SIG-M5 treated with dmso at 0.1 percent for 504 hours (cell line): ENCODE measurements at regions not wholly inside any gene's neighbourhood (a gene's known extent, or its start where the extent isn't known, plus 50 kb on each side); places are given as distances from the start of the nearest gene placed in this dataset.
"Not testable (repeated sequence)": the region's sequence is repeated elsewhere in the genome, so short reads cannot be mapped to it uniquely, and the experiment has no call there.

Experiments
- DNase-seq: peaks from one replicate; lab custom pipeline; 2025; ENCODE audit not compliant: unreplicated experiment; lab: John Stamatoyannopoulos, UW

GRCh38 chr12:105423237-105423636, 92.7 kb downstream of the C12orf75 start:
- no peak for DNase-seq

- DNase-seq, result no peak
These were observed 93.4 kb downstream of the C12orf75 start for GRCh38 chr12:105423921-105424320.

GRCh38 chr12:105425254-105426174, 95.0 kb downstream of the C12orf75 start:
- DNase-seq, result no peak

GRCh38 chr12:105426766-105427165, 96.3 kb downstream of the C12orf75 start:
- no peak for DNase-seq

- DNase-seq, result no peak
These were observed 97.4 kb downstream of the C12orf75 start for GRCh38 chr12:105427883-105428282.

- DNase-seq, result no peak
These were observed 98.4 kb downstream of the C12orf75 start for GRCh38 chr12:105428793-105429395.

GRCh38 chr12:105429511-105429910, 99.0 kb downstream of the C12orf75 start:
- no peak for DNase-seq

GRCh38 chr12:105431537-105432100, 101.1 kb downstream of the C12orf75 start:
- DNase-seq, result no peak

- DNase-seq, result no peak
These were observed 103.3 kb downstream of the C12orf75 start for GRCh38 chr12:105433804-105434203.

- no peak for DNase-seq
These were observed 106.1 kb downstream of the C12orf75 start for GRCh38 chr12:105436636-105437035.

GRCh38 chr12:105440037-105440664, 109.7 kb downstream of the C12orf75 start:
- no peak for DNase-seq

- DNase-seq, result no peak
These were observed 113.5 kb downstream of the C12orf75 start for GRCh38 chr12:105443802-105444652.

- no peak for DNase-seq
These were observed 114.2 kb downstream of the C12orf75 start for GRCh38 chr12:105444653-105445102.

GRCh38 chr12:105445249-105445648, 114.8 kb downstream of the C12orf75 start:
- no peak for DNase-seq

GRCh38 chr12:105445649-105446048, 115.2 kb downstream of the C12orf75 start:
- DNase-seq, result no peak

GRCh38 chr12:105446460-105446859, 116.0 kb downstream of the C12orf75 start:
- not testable (repeated sequence) for DNase-seq

GRCh38 chr12:105449431-105449830, 118.9 kb downstream of the C12orf75 start:
- DNase-seq, result no peak

GRCh38 chr12:105451211-105451610, 120.7 kb downstream of the C12orf75 start:
- no peak for DNase-seq

- DNase-seq, result no peak
These were observed 121.3 kb downstream of the C12orf75 start for GRCh38 chr12:105451798-105452197.

- no peak for DNase-seq
These were observed 122.8 kb downstream of the C12orf75 start for GRCh38 chr12:105453316-105453715.
